ENCODE measurements at regions not wholly inside any gene's neighbourhood (a gene's known extent, or its start where the extent isn't known, plus 50 kb on each side); places are given as distances from the start of the nearest gene placed in this dataset.

DNA sequence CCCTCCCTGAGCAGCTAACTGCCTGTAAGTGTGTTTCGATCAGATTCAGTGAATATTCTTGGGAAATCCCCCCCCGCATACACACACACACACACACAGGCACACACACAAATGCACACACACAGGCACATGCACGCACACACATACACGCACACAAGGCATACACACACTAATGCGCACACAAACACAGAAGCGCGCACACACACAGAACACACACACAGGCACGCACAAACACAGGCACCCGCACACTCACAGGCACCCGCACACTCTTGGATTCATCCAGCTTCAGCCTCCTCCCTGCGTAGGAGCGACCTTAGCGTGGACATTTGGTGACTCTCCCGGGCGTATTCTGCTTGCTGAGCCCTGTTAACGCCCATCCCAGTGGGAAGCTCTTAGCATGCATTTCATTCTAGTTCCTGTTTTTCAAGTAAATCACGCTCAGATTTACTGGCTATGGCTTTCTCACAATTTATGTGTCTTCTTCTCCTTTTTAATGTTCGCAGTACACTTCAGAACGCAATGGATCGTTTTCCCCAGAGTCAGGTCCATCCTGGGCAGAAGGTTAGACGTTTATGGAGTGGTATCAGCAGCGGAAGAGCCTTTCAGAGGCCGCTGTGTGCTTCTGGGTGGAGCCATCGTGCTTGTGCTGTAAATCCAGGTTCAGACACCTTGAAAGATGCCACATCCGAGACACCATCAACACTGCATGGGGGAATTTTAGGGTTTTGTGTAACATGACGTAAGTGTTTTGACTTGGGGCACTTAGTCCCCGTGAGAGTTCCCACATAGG, 656.6 kb downstream of the GALR1 start:
- Histone ChIP-seq H3K4me1 (ENCODE audit: control insufficient read depth, extremely low read depth, insufficient read depth, low read length) (no peaks in the 10 kb centered on the region), H3K9me3 (ENCODE audit: control insufficient read depth, low read depth, low read length) (peaks cover 4% of the 10 kb centered on the region), H3K79me2 (ENCODE audit: control insufficient read depth, insufficient read depth, low read length) (no peaks in the 10 kb centered on the region), H4K20me1 (ENCODE audit: control insufficient read depth, extremely low read depth, insufficient read depth, low read length) (no peaks in the 10 kb centered on the region), H3K4me2 (ENCODE audit: control insufficient read depth, extremely low read depth, insufficient read depth, low read depth, low read length) (no peak overlapping the region), H3K4me3 (ENCODE audit: control insufficient read depth in 2 of 3, extremely low read depth in 1 of 3, insufficient read depth in 2 of 3, low read depth in 1 of 3, low read length in 3 of 3) (no peak overlapping the region), H3K9ac (ENCODE audit: control insufficient read depth, extremely low read depth, insufficient read depth, low read length) (no peak overlapping the region), H2AFZ (ENCODE audit: control insufficient read depth, low read length) (no peak overlapping the region), H3K27ac (ENCODE audit: control insufficient read depth, insufficient read depth, low read length) (no peak overlapping the region), H3K36me3 (ENCODE audit: control insufficient read depth in 2 of 2, extremely low read depth in 1 of 2, insufficient read depth in 2 of 2, low read length in 2 of 2) (no peaks in the 10 kb centered on the region), H3K27me3 (ENCODE audit: control insufficient read depth, extremely low read depth, insufficient read depth, low read length) (no peaks in the 10 kb centered on the region), H3K9me1 (ENCODE audit: control insufficient read depth, extremely low read depth, insufficient read depth, low read length) (no peaks in the 10 kb centered on the region)
- TF ChIP-seq EZH2 (IDR thresholded peaks at IDR 0.05; ENCODE audit: low read length), result no peak
- DNase-seq (ENCODE audit: low read depth, low spot score) (no peak), FAIRE-seq (no peak)
- dilution Hi-C loops (cut with MboI; ENCODE audit: extremely low pct_ligation_motif_present, low sequenced_read_pairs), result no loop called here

DNA sequence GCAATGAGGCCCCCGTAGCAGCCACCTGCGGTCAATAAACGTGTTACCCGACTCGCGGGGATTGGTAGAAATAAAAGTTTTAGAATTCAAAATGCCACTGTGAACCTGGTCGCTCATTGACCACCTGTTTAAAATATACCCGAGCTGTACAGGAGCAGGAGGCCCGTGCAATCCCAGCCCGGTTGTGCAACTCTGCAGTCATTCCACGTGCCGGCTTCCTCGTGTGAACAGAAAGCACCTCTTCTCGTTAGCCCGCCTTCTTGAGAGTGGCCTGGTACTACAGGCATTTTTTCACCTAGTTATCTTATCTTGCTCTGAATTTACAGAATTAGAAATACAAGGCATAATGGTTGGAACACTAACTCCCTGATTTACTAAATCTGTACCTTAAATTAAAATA, 660.7 kb downstream of the GALR1 start:
- dilution Hi-C loops (cut with MboI; ENCODE audit: extremely low pct_ligation_motif_present, low sequenced_read_pairs), result no loop called here

More for the DNA sequence above, 660.7 kb downstream of the GALR1 start:
- Histone ChIP-seq H3K4me3 (ENCODE audit: control insufficient read depth in 2 of 3, extremely low read depth in 1 of 3, insufficient read depth in 2 of 3, low read depth in 1 of 3, low read length in 3 of 3) (no peak overlapping the region), H3K27me3 (ENCODE audit: control insufficient read depth, extremely low read depth, insufficient read depth, low read length) (no peaks in the 10 kb centered on the region), H3K9ac (ENCODE audit: control insufficient read depth, extremely low read depth, insufficient read depth, low read length) (no peak overlapping the region), H2AFZ (ENCODE audit: control insufficient read depth, low read length) (no peak overlapping the region), H3K36me3 (ENCODE audit: control insufficient read depth in 2 of 2, extremely low read depth in 1 of 2, insufficient read depth in 2 of 2, low read length in 2 of 2) (no peaks in the 10 kb centered on the region), H3K9me3 (ENCODE audit: control insufficient read depth, low read depth, low read length) (peaks cover 12% of the 10 kb centered on the region), H3K4me2 (ENCODE audit: control insufficient read depth, extremely low read depth, insufficient read depth, low read depth, low read length) (no peak overlapping the region), H3K79me2 (ENCODE audit: control insufficient read depth, insufficient read depth, low read length) (no peaks in the 10 kb centered on the region), H3K27ac (ENCODE audit: control insufficient read depth, insufficient read depth, low read length) (no peak overlapping the region), H3K9me1 (ENCODE audit: control insufficient read depth, extremely low read depth, insufficient read depth, low read length) (no peaks in the 10 kb centered on the region), H3K4me1 (ENCODE audit: control insufficient read depth, extremely low read depth, insufficient read depth, low read length) (no peaks in the 10 kb centered on the region), H4K20me1 (ENCODE audit: control insufficient read depth, extremely low read depth, insufficient read depth, low read length) (no peaks in the 10 kb centered on the region)
- TF ChIP-seq, protein P1, sequence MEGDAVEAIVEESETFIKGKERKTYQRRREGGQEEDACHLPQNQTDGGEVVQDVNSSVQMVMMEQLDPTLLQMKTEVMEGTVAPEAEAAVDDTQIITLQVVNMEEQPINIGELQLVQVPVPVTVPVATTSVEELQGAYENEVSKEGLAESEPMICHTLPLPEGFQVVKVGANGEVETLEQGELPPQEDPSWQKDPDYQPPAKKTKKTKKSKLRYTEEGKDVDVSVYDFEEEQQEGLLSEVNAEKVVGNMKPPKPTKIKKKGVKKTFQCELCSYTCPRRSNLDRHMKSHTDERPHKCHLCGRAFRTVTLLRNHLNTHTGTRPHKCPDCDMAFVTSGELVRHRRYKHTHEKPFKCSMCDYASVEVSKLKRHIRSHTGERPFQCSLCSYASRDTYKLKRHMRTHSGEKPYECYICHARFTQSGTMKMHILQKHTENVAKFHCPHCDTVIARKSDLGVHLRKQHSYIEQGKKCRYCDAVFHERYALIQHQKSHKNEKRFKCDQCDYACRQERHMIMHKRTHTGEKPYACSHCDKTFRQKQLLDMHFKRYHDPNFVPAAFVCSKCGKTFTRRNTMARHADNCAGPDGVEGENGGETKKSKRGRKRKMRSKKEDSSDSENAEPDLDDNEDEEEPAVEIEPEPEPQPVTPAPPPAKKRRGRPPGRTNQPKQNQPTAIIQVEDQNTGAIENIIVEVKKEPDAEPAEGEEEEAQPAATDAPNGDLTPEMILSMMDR (optimal IDR thresholded peaks at IDR 0.05 in 1 of 3, IDR thresholded peaks at IDR 0.05 in 1 of 3, conservative IDR thresholded peaks at IDR 0.05 in 1 of 3; ENCODE audit: extremely low read depth in 1 of 3, insufficient read depth in 2 of 3, low read length in 3 of 3), result no peak
- TF ChIP-seq EZH2 (IDR thresholded peaks at IDR 0.05; ENCODE audit: low read length), result no peak
- FAIRE-seq, result no peak
- no peak for DNase-seq (ENCODE audit: low read depth, low spot score)

Data from keratinocyte (primary cell).